Panc1 (cell line): ENCODE measurements at regions not wholly inside any gene's neighbourhood (a gene's known extent, or its start where the extent isn't known, plus 50 kb on each side); places are given as distances from the start of the nearest gene placed in this dataset.
"Not testable (repeated sequence)": the region's sequence is repeated elsewhere in the genome, so short reads cannot be mapped to it uniquely, and the experiment has no call there.

ENCODE experiments used
- ATAC-seq: fragments of 200-7000 bp; cut with Tn5 transposase; 2 replicates; pipeline ENCODE4 v1.9.1; 2020; ENCODE audit warnings: mild to moderate bottlenecking, moderate library complexity
- BruUV-seq: library from RNA; stranded (reverse); fragments of 400-500 nt; replicated peaks from 2 replicates; lab custom pipeline; 2021; lab: Mats Ljungman, UMichigan
- CTCF ChIA-PET: fragments of 300-600 bp; sonication (Branson Sonifier 250); formaldehyde crosslinking; loops from one replicate; lab custom pipeline; 2022; ENCODE audit warnings: antibody characterized with exemption; lab: Charles Lee
- POLR2A ChIA-PET: fragments of 300-600 bp; sonication (Branson Sonifier 250); formaldehyde crosslinking; loops from one replicate; lab custom pipeline; 2022; ENCODE audit warnings: antibody characterized with exemption; lab: Charles Lee
- DNase-seq: peaks from one replicate; pipeline ENCODE4 v3.0.0-alpha.2; 2010; ENCODE audit warnings: low read depth, low spot score
- H3K27ac ChIP-seq: 2 replicates; pipeline ENCODE4 v1.5.1; 2011; ENCODE audit warnings: mild to moderate bottlenecking, low read length, inconsistent platforms
- H3K27me3 ChIP-seq: fragments of 200-500 bp; sonication (Bioruptor generic); 2 replicates; pipeline ENCODE4 v1.6.0; 2014; ENCODE audit warnings: low read length, inconsistent platforms; ENCODE audit not compliant: control insufficient read depth, insufficient read depth
- H3K36me3 ChIP-seq: fragments of 200-500 bp; sonication (Bioruptor generic); 2 replicates; pipeline ENCODE4 v1.5.1; 2014; ENCODE audit warnings: inconsistent platforms, mild to moderate bottlenecking, low read length, moderate library complexity; ENCODE audit not compliant: control insufficient read depth, insufficient read depth
- H3K4me1 ChIP-seq: 2 replicates; pipeline ENCODE4 v1.5.1; 2011; ENCODE audit warnings: inconsistent platforms, mild to moderate bottlenecking, low read length, moderate library complexity; ENCODE audit not compliant: control insufficient read depth, insufficient read depth
- H3K4me3 ChIP-seq, 2 experiments: 2 replicates each; pipeline ENCODE4 v1.5.1; 2011 to 2012; ENCODE audit warnings: low read depth in 2 of 2, low read length in 2 of 2, mild to moderate bottlenecking in 2 of 2, inconsistent platforms in 1 of 2, moderate library complexity in 1 of 2
- H3K9me3 ChIP-seq: fragments of 200-500 bp; sonication (Bioruptor generic); 2 replicates; pipeline ENCODE4 v1.5.1; 2014; ENCODE audit warnings: low read depth, mild to moderate bottlenecking, inconsistent platforms, low read length, moderate library complexity; ENCODE audit not compliant: control insufficient read depth, insufficient read depth
- CTCF ChIP-seq: fragments of 450-650 bp; IDR thresholded peaks from 2 replicates; pipeline ENCODE4 v1.5.1; 2017; ENCODE audit warnings: mild to moderate bottlenecking
- POLR2AphosphoS5 ChIP-seq: IDR thresholded peaks from 2 replicates; pipeline ENCODE4 v1.6.1; 2012; ENCODE audit warnings: mild to moderate bottlenecking, low read depth, low read length, moderate library complexity
- SIN3A ChIP-seq: IDR thresholded peaks from 2 replicates; pipeline ENCODE4 v1.6.1; 2012; ENCODE audit warnings: low read depth, mild to moderate bottlenecking, low read length, moderate library complexity, borderline replicate concordance; ENCODE audit not compliant: insufficient read depth
- TCF7L2 ChIP-seq: IDR thresholded peaks from 2 replicates; pipeline ENCODE4 v1.6.1; 2011; ENCODE audit warnings: mild to moderate bottlenecking, low read depth, low read length, inconsistent platforms
- in situ Hi-C: cut with HindIII; loops from 2 replicates; pipeline ENCODE4 v1.10.0; 2016; ENCODE audit warnings: low sequenced_read_pairs, low pct_unique_long_range_greater_than_20kb
- intact Hi-C: fragments of 100-400 bp; cut with micrococcal nuclease; formaldehyde crosslinking; loops from one replicate; pipeline ENCODE4 v1.10.0; 2022; ENCODE audit not compliant: unreplicated experiment
- TF ChIP-seq, protein P1 (sequence below), 2 experiments: IDR thresholded peaks; 2 replicates each; pipeline ENCODE4 v1.6.1; 2011 to 2012; ENCODE audit warnings: low read depth in 2 of 2, control low read depth in 1 of 2, low read length in 1 of 2, mild to moderate bottlenecking in 1 of 2, moderate library complexity in 1 of 2; ENCODE audit not compliant: insufficient read depth in 1 of 2

- H3K27me3 ChIP-seq: no peaks in the 10 kb centered on the region
- ChIA-PET POLR2A (no interaction called here), CTCF (no interaction called here)
- BruUV-seq: no TSS peak
- H3K4me3 ChIP-seq: no peak overlapping the region
- H3K27ac ChIP-seq: no peak overlapping the region
- H3K9me3 ChIP-seq: no peaks in the 10 kb centered on the region
- TF ChIP-seq SIN3A (no peak), POLR2AphosphoS5 (no peak), CTCF (no peak), TCF7L2 (no peak)
- TF ChIP-seq, protein P1, sequence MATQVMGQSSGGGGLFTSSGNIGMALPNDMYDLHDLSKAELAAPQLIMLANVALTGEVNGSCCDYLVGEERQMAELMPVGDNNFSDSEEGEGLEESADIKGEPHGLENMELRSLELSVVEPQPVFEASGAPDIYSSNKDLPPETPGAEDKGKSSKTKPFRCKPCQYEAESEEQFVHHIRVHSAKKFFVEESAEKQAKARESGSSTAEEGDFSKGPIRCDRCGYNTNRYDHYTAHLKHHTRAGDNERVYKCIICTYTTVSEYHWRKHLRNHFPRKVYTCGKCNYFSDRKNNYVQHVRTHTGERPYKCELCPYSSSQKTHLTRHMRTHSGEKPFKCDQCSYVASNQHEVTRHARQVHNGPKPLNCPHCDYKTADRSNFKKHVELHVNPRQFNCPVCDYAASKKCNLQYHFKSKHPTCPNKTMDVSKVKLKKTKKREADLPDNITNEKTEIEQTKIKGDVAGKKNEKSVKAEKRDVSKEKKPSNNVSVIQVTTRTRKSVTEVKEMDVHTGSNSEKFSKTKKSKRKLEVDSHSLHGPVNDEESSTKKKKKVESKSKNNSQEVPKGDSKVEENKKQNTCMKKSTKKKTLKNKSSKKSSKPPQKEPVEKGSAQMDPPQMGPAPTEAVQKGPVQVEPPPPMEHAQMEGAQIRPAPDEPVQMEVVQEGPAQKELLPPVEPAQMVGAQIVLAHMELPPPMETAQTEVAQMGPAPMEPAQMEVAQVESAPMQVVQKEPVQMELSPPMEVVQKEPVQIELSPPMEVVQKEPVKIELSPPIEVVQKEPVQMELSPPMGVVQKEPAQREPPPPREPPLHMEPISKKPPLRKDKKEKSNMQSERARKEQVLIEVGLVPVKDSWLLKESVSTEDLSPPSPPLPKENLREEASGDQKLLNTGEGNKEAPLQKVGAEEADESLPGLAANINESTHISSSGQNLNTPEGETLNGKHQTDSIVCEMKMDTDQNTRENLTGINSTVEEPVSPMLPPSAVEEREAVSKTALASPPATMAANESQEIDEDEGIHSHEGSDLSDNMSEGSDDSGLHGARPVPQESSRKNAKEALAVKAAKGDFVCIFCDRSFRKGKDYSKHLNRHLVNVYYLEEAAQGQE (IDR thresholded peaks at IDR 0.05; ENCODE audit: insufficient read depth in 1 of 2, low read depth in 2 of 2, low read length in 1 of 2): no peak
- H3K36me3 ChIP-seq: no peaks in the 10 kb centered on the region
- ATAC-seq (no peak), DNase-seq (no peak)
- in situ Hi-C loops (no loop called here), intact Hi-C loops (no loop called here)
- no peaks in the 10 kb centered on the region for H3K4me1 ChIP-seq
Observed at GRCh38 chr20:39738651-39739050, 776.5 kb downstream of the DHX35 start.

DNA sequence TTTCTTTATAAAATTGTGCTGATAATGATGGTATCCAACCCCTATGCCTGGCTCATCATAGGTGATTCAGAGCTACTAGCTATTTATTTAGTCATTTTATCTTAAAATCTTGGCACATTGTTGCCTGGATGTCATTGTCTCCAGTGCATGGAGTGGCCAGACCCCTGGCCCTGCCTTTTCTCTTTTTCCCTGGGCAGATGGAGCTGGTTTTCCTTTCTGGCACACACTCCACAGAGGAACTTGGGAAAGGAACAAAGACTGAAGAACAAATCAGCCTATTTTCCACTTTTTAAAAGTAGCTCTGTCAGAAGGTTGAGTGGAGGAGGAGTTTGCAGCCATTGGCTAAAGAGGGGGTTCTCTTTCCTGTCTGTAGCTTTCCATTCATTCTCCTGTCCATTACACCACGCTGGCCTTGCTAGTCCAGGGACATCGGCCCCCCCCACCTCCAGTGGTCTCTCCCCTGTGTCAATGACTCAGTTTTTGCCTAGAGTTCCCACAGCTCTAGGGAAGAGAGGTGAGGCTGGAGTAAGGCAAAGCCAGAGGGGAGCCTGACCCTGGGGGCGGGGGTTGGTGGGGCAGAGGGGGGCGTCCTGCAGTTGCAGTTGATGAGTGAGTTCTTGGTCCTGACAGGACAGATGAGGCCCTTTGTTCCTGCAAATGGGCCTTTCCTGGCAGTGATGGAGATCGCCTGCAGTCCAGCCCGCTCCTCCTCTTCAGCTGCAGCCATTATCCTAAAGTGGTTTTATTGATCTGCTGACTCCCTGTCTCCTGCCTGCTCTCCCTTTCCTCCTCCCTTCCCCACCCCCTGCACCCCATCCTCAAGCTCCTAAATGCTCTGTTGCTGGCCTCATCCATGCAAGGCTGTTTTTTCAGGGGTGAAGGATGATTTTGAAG is 774.5 kb downstream of the DHX35 start:
- TF ChIP-seq POLR2AphosphoS5 (no peak), CTCF (no peak), TCF7L2 (no peak), SIN3A (no peak)
- TF ChIP-seq, protein P1 (IDR thresholded peaks at IDR 0.05; ENCODE audit: insufficient read depth in 1 of 2, low read depth in 2 of 2, low read length in 1 of 2): no peak
- no peak for DNase-seq
- in situ Hi-C loops (no loop called here), intact Hi-C loops (no loop called here)
- Histone ChIP-seq H3K4me1 (no peaks in the 10 kb centered on the region), H3K4me3 (no peak overlapping the region), H3K27me3 (no peaks in the 10 kb centered on the region), H3K36me3 (no peaks in the 10 kb centered on the region), H3K9me3 (no peaks in the 10 kb centered on the region; the same call in 1 of the 2 replicates), H3K27ac (no peak overlapping the region)
- no peak for ATAC-seq
- no TSS peak for BruUV-seq
- ChIA-PET CTCF (no interaction called here), POLR2A (no interaction called here)

GRCh38 chr20:39725513-39725912 is 763.4 kb downstream of the DHX35 start:
- DNase-seq, BruUV-seq: not testable (repeated sequence)

More at GRCh38 chr20:39725513-39725912, 763.4 kb downstream of the DHX35 start:
- H3K27ac ChIP-seq, H3K4me1 ChIP-seq, POLR2A ChIA-PET, ATAC-seq, H3K27me3 ChIP-seq, CTCF ChIA-PET, H3K4me3 ChIP-seq, intact Hi-C loops, H3K9me3 ChIP-seq, in situ Hi-C loops, H3K36me3 ChIP-seq: not testable (repeated sequence)
